Stimulated activated effector memory CD8-positive, alpha-beta T cell treated with anti-CD3 and anti-CD28 coated beads, Interleukin-12 subunit alpha, Interleukin-12 subunit beta, amount 100 ng/mL, for 72 hours (primary cell): ENCODE measurements at regions not wholly inside any gene's neighbourhood (a gene's known extent, or its start where the extent isn't known, plus 50 kb on each side); places are given as distances from the start of the nearest gene placed in this dataset.
"Not testable (repeated sequence)": the region's sequence is repeated elsewhere in the genome, so short reads cannot be mapped to it uniquely, and the experiment has no call there.

ENCODE experiments used
- ATAC-seq: fragments of 150-1000 bp; cut with Tn5 transposase; 2 replicates; pipeline ENCODE4 v1.10.0; 2021
- DNase-seq, 2 donors: peaks; one replicate each; pipeline ENCODE4 v3.0.0; 2021 to 2022; ENCODE audit warnings: low spot score in 2 of 2
- H3K27ac Mint-ChIP-seq: one replicate; pipeline ENCODE4 v1.8.0; 2022; ENCODE audit warnings: mild to moderate bottlenecking, mixed read lengths
- H3K36me3 Mint-ChIP-seq: one replicate; pipeline ENCODE4 v1.8.0; 2022; ENCODE audit warnings: mild to moderate bottlenecking, mixed read lengths
- H3K4me1 Mint-ChIP-seq: one replicate; pipeline ENCODE4 v1.8.0; 2022; ENCODE audit warnings: mixed read lengths
- H3K4me3 Mint-ChIP-seq: one replicate; pipeline ENCODE4 v1.8.0; 2022; ENCODE audit warnings: mild to moderate bottlenecking, mixed read lengths
- H3K9me3 Mint-ChIP-seq: one replicate; pipeline ENCODE4 v1.8.0; 2022; ENCODE audit warnings: mixed read lengths

DNA sequence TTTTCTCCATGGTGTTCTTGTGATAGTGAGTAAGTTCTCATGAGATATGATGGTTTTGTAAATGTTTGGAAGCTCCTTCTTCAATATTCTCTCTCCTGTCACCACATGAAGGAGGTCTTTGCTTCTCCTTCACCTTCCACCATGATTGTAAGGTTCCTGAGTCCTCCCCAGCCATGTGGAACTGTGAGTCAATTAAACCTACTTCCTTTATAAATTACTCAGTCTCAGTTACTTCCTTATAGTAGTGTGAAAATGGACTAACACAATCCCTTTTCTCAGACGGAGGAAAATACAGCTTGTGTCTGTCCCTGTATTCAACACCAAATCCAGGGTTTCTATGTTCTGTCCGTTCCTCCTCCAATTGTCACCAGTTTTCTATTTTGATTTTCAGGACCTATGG lies 181.0 kb downstream of the ALDH8A1 start:
- Mint-ChIP-seq H3K4me1 (no peaks in the 10 kb centered on the region), H3K36me3 (no peaks in the 10 kb centered on the region), H3K4me3 (no peak overlapping the region), H3K27ac (no peak overlapping the region), H3K9me3 (no peaks in the 10 kb centered on the region)
- DNase-seq (no peak), ATAC-seq (no peak)

DNA sequence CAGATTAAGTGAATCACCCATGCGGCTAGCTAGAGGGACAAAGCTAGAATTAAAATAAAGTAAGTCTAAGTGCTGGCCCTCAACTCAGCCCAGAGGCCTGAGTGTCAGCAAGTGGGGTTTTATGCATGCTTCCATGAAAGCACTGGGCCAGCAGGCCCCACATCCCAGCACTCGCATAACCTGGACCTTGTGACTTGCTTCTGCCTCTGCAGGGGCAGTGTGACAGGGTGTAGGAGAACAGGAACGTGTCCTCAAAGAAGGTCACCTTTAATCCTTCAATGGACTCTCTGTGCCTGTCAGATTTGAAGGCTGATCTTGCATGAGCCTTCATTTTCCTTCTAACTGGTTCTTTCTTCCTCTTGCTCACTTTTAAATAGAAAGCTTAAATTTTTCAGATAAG lies 183.4 kb downstream of the ALDH8A1 start:
- no peak for ATAC-seq
- Mint-ChIP-seq H3K4me1 (no peaks in the 10 kb centered on the region), H3K4me3 (no peak overlapping the region), H3K9me3 (no peaks in the 10 kb centered on the region), H3K36me3 (no peaks in the 10 kb centered on the region), H3K27ac (no peak overlapping the region)
- DNase-seq: no peak

DNA sequence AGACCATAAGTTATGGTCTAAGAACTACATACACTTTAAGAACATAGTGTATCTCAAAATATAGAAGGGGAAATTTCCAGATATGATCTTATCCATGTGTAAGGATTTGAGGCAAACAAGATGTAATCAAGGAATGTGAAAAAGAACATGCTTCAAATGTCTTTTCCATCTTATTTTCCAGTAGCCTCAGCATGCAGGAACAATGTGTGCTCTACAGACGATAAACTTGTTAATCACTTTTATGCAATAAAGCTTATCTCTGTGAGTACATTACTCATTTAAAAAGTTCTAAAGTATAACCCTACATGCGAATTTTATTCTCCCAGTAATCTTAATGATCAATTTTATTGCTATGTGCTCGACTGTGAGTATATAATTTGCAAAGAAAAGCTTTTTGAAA lies 185.2 kb downstream of the ALDH8A1 start:
- DNase-seq (no peak), ATAC-seq (no peak)
- H3K27ac Mint-ChIP-seq: no peak overlapping the region
- no peaks in the 10 kb centered on the region for H3K4me1 Mint-ChIP-seq
- no peak overlapping the region for H3K4me3 Mint-ChIP-seq
- no peaks in the 10 kb centered on the region for H3K9me3 Mint-ChIP-seq
- no peaks in the 10 kb centered on the region for H3K36me3 Mint-ChIP-seq

DNA sequence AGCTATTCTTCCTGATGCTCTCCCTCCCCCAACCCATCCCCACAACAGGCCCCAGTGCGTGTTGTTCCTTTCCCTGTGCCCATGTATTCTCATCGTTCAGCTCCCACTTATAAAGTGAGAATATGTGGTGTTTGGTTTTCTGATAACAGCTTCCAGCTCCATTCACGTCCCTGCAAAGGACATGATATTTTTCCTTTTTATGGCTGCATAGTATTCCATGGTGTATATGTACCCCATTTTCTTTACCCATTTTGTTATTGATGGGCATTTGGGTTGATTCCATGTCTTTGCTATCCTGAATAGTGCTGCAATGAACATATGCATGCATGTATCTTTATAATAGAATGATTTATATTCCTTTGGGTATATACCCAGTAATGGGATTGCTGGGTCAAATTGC lies 186.3 kb downstream of the ALDH8A1 start:
- H3K36me3 Mint-ChIP-seq, H3K27ac Mint-ChIP-seq, H3K4me3 Mint-ChIP-seq, DNase-seq, H3K9me3 Mint-ChIP-seq, H3K4me1 Mint-ChIP-seq, ATAC-seq: not testable (repeated sequence)

DNA sequence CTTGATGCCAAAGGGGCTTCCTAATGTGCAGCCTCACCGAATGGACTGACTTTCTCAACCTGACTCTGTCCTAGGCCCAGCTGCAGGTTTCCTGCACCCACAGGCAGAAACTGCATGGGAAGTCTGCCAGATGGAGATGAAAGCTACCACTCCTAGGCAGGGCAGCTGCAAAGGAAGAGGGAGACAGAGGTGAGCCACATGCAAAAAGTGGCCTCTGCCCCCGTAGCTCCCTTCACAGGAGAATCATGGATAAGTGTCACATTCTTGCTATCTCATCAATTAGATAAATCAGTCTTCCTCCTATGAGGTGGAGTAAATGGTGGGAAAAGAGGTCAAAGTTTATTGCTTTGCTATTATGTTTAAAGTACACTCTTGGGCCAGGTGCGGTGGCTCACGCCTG lies 191.3 kb downstream of the ALDH8A1 start:
- Mint-ChIP-seq H3K4me1 (no peaks in the 10 kb centered on the region), H3K4me3 (no peak overlapping the region), H3K36me3 (no peaks in the 10 kb centered on the region), H3K27ac (no peak overlapping the region), H3K9me3 (no peaks in the 10 kb centered on the region)
- ATAC-seq: no peak
- no peak for DNase-seq

DNA sequence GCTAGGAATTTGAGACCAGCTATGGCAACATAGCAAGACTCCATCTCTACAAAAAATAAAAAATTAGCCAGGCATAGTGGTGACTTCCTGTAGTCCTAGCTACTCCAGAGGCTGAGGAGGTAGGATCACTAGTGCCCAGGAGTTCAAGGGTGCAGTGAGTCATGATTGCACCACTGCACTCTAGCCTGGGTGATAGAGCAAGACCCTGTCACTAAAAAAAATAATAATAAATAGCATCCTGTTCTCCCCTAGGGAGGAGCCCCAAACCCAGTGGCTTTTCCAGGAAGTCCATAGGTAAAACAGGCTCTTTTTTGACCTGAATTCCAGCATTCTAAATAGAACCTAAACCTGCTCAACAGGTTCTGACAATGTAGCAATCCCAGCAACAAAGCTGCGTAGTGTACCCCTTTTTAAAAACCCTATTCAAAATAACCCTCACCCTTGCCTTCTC lies 192.0 kb downstream of the ALDH8A1 start:
- Mint-ChIP-seq H3K4me1 (no peaks in the 10 kb centered on the region), H3K9me3 (no peaks in the 10 kb centered on the region), H3K4me3 (no peak overlapping the region), H3K27ac (no peak overlapping the region), H3K36me3 (no peaks in the 10 kb centered on the region)
- no peak for DNase-seq
- ATAC-seq: no peak

DNA sequence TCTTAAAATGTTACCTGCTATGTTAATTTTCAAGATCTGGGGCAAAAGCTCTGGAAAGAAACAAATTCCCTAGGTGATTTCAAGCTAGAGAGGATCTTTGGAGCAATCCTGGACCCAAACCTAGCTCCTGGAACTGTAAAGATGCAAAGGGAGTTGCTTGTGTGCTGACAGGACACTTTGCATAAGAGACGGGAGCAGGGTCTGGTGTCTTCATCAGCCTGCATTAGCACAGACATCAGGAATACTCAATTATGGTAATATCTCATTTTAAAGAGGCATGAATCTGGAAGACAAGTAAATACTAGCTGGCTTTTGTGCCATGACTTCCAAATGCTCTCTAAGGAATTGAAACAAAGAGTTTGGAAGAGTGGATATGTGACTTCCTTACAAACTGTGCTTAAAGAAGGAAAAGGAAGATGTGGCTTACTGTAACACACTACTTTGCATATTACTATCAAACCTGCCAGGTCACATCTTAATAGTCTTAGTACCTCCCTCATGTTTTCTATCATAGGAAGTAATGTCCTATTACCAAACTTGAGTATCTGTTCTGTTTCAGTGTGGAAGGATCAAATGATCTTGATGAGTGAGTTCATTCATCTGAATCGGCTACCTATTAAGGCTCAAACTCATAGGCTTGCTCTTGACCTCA lies 193.4 kb downstream of the ALDH8A1 start:
- no peak for DNase-seq
- no peaks in the 10 kb centered on the region for H3K36me3 Mint-ChIP-seq
- H3K4me3 Mint-ChIP-seq: no peak overlapping the region
- no peaks in the 10 kb centered on the region for H3K4me1 Mint-ChIP-seq
- H3K27ac Mint-ChIP-seq: no peak overlapping the region
- H3K9me3 Mint-ChIP-seq: no peaks in the 10 kb centered on the region
- ATAC-seq: no peak

DNA sequence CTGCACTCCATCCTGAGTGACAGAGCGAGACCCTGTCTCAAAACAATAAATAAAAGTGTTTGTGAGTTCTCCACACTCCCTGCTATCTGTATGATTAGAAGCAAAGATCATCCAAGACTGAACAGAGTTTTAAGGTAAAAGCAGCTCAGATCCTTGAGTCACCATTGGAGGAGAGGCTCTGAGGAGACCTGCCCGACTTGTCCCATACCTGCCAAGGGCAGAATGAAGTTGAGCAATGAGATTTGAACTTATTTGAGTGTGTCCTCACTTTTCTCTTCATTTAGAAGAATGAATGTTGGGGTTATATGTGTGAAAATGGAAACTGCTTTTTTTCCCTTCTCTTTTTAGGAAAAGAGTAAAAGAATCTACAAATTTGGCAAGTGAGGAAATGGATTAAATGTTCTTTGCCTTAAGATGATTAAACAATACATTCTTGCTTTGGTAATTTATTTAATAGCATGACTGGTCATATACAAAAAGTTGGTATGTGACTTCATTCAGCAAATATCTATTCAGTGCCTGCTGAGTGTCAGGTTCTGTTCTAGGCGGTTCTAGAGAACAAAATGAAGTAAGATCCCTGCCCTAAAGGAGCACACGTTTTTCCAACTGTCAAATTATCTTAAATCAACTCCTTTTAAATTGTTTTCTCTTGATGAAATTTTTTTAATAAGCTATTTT lies 195.7 kb downstream of the ALDH8A1 start:
- ATAC-seq (no peak), DNase-seq (no peak)
- Mint-ChIP-seq H3K4me1 (no peaks in the 10 kb centered on the region), H3K9me3 (no peaks in the 10 kb centered on the region), H3K36me3 (no peaks in the 10 kb centered on the region), H3K4me3 (no peak overlapping the region), H3K27ac (no peak overlapping the region)

DNA sequence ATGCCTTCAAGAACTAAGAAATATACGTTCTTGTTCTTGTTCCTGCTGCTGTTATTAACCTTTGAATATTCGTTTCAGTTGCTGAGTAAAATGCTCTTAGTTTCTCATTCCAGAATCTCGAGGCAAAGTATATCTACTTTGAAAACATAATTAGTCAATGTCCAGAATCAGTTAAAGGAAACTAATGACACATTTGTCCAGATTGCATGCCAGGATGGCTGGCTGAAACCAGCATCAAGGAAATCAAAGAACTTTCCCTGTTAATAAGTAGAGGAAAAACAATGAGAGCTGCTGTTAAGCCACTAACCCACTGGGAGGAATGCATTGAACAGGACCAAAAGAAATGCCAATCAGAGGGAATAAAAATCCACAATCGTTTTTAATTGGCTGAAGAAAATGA lies 196.9 kb downstream of the ALDH8A1 start:
- Mint-ChIP-seq H3K36me3 (no peaks in the 10 kb centered on the region), H3K27ac (no peak overlapping the region), H3K4me1 (no peaks in the 10 kb centered on the region), H3K9me3 (no peaks in the 10 kb centered on the region), H3K4me3 (no peak overlapping the region)
- ATAC-seq (no peak), DNase-seq (no peak)

DNA sequence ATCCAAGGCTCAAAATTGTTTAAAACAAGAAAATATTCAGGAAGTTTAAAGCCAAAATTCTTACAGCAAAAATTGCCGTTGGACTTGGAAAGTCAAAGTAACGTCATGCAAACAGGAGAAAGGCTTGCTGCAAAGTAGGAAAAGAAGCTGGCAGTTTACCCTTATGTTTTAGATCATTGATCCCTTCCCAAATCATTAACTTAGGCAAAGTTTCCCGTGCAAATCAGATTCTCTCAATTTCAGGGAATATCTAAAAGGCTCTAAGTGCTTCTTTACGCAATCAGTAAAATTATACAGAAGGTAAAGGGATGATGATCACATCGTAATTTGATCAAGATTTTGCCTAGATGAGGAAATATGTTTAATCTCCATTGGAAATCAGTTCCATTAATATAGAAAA lies 197.5 kb downstream of the ALDH8A1 start:
- H3K9me3 Mint-ChIP-seq: no peaks in the 10 kb centered on the region
- DNase-seq (no peak), ATAC-seq (no peak)
- no peak overlapping the region for H3K4me3 Mint-ChIP-seq
- H3K4me1 Mint-ChIP-seq: no peaks in the 10 kb centered on the region
- H3K27ac Mint-ChIP-seq: no peak overlapping the region
- H3K36me3 Mint-ChIP-seq: no peaks in the 10 kb centered on the region

DNA sequence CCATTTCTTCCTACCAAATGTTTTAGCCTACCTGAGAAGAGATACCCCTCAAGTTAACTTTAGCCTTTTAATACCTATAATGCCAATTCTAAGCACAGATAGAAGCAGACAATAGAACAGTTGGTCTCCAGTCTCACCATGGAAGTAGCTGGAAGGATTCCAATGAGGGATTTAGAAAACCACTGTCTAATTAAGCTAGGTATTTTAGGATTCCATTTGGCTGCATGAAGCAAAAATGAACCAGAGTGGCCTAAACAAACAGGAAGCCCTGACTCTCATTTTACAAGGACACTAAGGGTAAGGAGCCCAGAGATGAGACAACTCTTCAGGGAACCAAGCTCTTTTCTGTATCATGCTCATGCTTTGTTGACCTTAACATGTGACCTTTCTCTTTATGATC lies 199.2 kb downstream of the ALDH8A1 start:
- no peak overlapping the region for H3K4me3 Mint-ChIP-seq
- H3K4me1 Mint-ChIP-seq: no peaks in the 10 kb centered on the region
- H3K27ac Mint-ChIP-seq: no peak overlapping the region
- no peak for DNase-seq
- H3K9me3 Mint-ChIP-seq: no peaks in the 10 kb centered on the region
- no peaks in the 10 kb centered on the region for H3K36me3 Mint-ChIP-seq
- no peak for ATAC-seq

DNA sequence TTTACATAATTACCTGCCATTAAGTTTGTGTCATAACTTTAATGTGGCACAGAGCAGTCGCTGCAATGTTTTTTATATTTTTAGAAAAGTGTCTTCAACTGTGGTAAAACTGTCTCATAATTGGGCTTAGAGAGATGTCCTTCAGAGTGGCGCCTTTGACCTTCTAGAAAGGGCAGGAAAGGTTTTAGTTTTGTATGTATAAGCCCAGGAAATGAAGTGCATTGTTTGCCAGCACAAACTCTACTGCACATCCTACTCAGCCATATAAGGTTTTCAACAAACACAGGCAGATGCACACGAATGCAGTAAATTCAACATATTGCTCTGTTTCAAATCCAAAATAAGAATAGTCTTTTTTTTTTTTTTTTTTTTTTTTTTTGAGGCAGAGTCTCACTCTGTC lies 201.4 kb downstream of the ALDH8A1 start:
- Mint-ChIP-seq H3K36me3 (no peaks in the 10 kb centered on the region), H3K27ac (no peak overlapping the region), H3K4me3 (no peak overlapping the region), H3K4me1 (no peaks in the 10 kb centered on the region), H3K9me3 (no peaks in the 10 kb centered on the region)
- ATAC-seq (no peak), DNase-seq (no peak)

DNA sequence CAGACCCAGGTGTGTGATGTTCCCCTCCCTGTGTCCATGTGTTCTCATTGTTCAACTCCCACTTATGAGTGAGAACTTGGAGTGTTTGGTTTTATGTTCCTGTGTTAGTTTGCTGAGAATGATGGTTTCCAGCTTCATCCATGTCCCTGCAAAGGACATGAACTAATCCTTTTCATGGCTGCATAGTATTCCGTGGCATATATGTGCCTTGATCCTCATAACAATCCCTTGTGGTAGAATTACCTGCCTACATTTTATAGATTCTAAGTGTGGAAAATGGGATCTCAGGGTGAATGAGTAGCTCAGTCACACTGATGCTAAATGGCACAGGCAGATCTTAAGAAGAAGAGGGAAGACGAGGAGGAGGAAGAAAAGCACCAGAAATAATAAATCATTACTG lies 202.7 kb downstream of the ALDH8A1 start:
- H3K36me3 Mint-ChIP-seq, H3K9me3 Mint-ChIP-seq, DNase-seq, H3K4me1 Mint-ChIP-seq, H3K4me3 Mint-ChIP-seq, H3K27ac Mint-ChIP-seq, ATAC-seq: not testable (repeated sequence)

DNA sequence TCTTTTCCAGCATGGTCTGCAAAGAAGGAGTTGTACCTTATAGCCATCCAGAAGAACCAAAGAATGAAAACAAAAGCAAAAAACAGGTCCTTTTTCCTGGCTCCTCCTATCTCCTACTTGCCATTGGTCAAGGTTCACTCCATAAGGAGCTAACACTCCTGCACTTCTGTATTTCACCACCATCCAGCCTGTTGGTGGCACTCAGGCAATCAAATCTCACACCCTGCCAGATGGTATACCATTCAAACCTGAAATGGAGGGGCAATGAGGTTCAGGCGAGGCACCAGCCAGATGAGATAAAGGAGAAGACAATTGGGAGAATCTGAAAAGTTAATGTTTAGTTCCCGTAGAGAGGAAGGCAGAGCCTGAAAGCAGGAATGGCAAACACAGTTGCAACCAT lies 203.8 kb downstream of the ALDH8A1 start:
- Mint-ChIP-seq H3K4me3 (no peak overlapping the region), H3K9me3 (no peaks in the 10 kb centered on the region), H3K27ac (no peak overlapping the region), H3K4me1 (no peaks in the 10 kb centered on the region), H3K36me3 (no peaks in the 10 kb centered on the region)
- ATAC-seq: no peak
- no peak for DNase-seq

DNA sequence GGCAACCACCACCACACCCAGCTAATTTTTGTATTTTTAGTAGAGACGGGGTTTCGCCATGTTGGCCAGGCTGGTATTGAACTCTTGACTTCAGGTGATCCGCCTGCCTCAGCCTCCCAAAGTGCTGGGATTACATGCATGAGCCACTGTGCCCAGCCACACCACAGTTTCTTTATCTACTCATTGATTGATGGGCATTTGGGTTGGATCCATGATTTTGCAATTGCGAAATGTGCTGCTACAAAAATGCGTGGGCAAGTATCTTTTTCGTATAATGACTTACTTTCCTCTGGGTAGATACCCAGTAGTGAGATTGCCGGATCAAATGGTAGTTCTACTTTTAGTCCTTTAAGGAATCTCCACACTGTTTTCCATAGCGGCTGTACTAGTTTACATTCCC lies 204.7 kb downstream of the ALDH8A1 start:
- not testable (repeated sequence) for H3K4me1 Mint-ChIP-seq, H3K9me3 Mint-ChIP-seq, H3K27ac Mint-ChIP-seq, DNase-seq, H3K4me3 Mint-ChIP-seq, ATAC-seq, H3K36me3 Mint-ChIP-seq

DNA sequence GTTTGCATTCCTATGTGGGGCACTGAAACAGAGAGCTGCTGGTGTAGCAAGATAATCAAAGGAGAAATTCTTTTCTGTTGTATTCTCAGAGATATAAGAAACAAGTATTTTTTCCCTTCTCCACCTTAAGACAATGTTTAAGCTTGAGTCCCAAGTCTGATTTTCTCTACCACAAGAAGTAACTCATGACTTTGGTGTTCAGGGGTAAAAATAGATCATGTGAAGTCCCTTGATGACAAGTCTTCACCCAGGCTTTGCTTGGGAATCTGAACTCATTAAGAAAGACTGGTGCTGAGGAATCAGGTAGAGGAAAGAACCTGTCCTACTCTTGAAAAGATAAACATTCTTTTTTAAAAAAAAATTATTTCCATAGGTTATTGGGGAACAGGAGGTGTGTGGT lies 205.6 kb downstream of the ALDH8A1 start:
- ATAC-seq: no peak
- H3K4me1 Mint-ChIP-seq: no peaks in the 10 kb centered on the region
- no peaks in the 10 kb centered on the region for H3K36me3 Mint-ChIP-seq
- H3K27ac Mint-ChIP-seq: no peak overlapping the region
- no peak overlapping the region for H3K4me3 Mint-ChIP-seq
- DNase-seq: no peak
- no peaks in the 10 kb centered on the region for H3K9me3 Mint-ChIP-seq

DNA sequence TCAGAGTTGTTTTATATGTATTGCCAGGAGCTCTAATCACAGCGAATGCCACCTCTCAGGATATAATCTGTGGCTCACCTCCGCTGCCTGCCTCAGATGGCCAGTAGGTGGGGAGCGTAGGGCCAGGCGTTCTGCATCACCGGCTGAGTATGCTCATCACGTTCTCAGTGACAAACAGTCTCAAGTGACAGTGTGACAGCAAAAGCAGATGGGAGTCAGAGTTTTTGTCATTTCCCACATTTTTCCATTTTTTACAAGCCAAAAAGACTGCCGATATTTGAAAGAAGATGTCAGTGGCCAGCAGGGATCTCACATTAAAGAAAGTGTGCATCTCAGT lies 208.7 kb downstream of the ALDH8A1 start:
- Mint-ChIP-seq H3K36me3 (no peaks in the 10 kb centered on the region), H3K4me1 (no peaks in the 10 kb centered on the region), H3K9me3 (no peaks in the 10 kb centered on the region), H3K4me3 (no peak overlapping the region), H3K27ac (no peak overlapping the region)
- no peak for ATAC-seq
- DNase-seq: no peak
